GM20000 (cell line): ENCODE measurements at regions not wholly inside any gene's neighbourhood (a gene's known extent, or its start where the extent isn't known, plus 50 kb on each side); places are given as distances from the start of the nearest gene placed in this dataset.

Experiments
- DNase-seq: peaks from one replicate; pipeline ENCODE4 v3.0.0; 2012; ENCODE audit warnings: low spot score
- CTCF ChIP-seq: IDR thresholded peaks from 2 replicates; pipeline ENCODE4 v1.5.1; 2012; ENCODE audit warnings: mild to moderate bottlenecking, control low read depth; ENCODE audit errors: extremely low read depth, missing control alignments

- DNase-seq: no peak
- TF ChIP-seq CTCF: no peak
These were observed 233.0 kb upstream of the CEP162 start for GRCh38 chr6:84460491-84460890.

- no peak for DNase-seq
- no peak for TF ChIP-seq CTCF
These were observed 232.0 kb upstream of the CEP162 start for GRCh38 chr6:84459401-84459800.

- no peak for TF ChIP-seq CTCF
- DNase-seq: no peak
These were observed 230.8 kb upstream of the CEP162 start for GRCh38 chr6:84458271-84458670.

- no peak for TF ChIP-seq CTCF
- DNase-seq: no peak
These were observed 229.8 kb upstream of the CEP162 start for GRCh38 chr6:84457276-84457675.

- no peak for TF ChIP-seq CTCF
- DNase-seq: no peak
These were observed 229.4 kb upstream of the CEP162 start for GRCh38 chr6:84456803-84457202.

GRCh38 chr6:84455511-84456029, 228.1 kb upstream of the CEP162 start:
- no peak for DNase-seq
- TF ChIP-seq CTCF: no peak

- TF ChIP-seq CTCF: no peak
- DNase-seq: no peak
These were observed 226.1 kb upstream of the CEP162 start for GRCh38 chr6:84453499-84453898.
